Calu3 (cell line): ENCODE measurements at regions not wholly inside any gene's neighbourhood (a gene's known extent, or its start where the extent isn't known, plus 50 kb on each side); places are given as distances from the start of the nearest gene placed in this dataset.

ENCODE experiments used
- BruUV-seq: library from RNA; stranded (reverse); fragments of 400-500 nt; replicated peaks from 2 replicates; lab custom pipeline; 2021; lab: Mats Ljungman, UMichigan
- CTCF ChIA-PET: fragments of 300-600 bp; sonication (Branson Sonifier 250); formaldehyde crosslinking; loops from one replicate; lab custom pipeline; 2022; ENCODE audit warnings: antibody characterized with exemption; lab: Charles Lee
- DNase-seq: peaks from one replicate; pipeline ENCODE4 v3.0.0; 2022
- H3K27ac Mint-ChIP-seq: one replicate; pipeline ENCODE4 v1.8.0; 2022; ENCODE audit warnings: mixed read lengths; ENCODE audit not compliant: unreplicated experiment
- H3K27me3 Mint-ChIP-seq: one replicate; pipeline ENCODE4 v1.8.0; 2022; ENCODE audit warnings: mixed read lengths; ENCODE audit not compliant: unreplicated experiment
- H3K36me3 Mint-ChIP-seq: one replicate; pipeline ENCODE4 v1.8.0; 2022; ENCODE audit warnings: mild to moderate bottlenecking, moderate library complexity, mixed read lengths; ENCODE audit not compliant: insufficient read depth, unreplicated experiment
- H3K4me1 Mint-ChIP-seq: one replicate; pipeline ENCODE4 v1.8.0; 2022; ENCODE audit warnings: mild to moderate bottlenecking, low read depth, mixed read lengths; ENCODE audit not compliant: unreplicated experiment
- H3K4me3 Mint-ChIP-seq: one replicate; pipeline ENCODE4 v1.8.0; 2022; ENCODE audit warnings: mild to moderate bottlenecking, low read depth, moderate library complexity, mixed read lengths; ENCODE audit not compliant: unreplicated experiment
- H3K9me3 Mint-ChIP-seq: one replicate; pipeline ENCODE4 v1.8.0; 2022; ENCODE audit warnings: low read depth, mixed read lengths; ENCODE audit not compliant: unreplicated experiment
- CTCF ChIP-seq: fragments of 200-600 bp; IDR thresholded peaks from one replicate; pipeline ENCODE4 v1.8.0; 2022; ENCODE audit warnings: antibody characterized with exemption; ENCODE audit not compliant: unreplicated experiment
- intact Hi-C: fragments of 100-400 bp; cut with micrococcal nuclease; formaldehyde crosslinking; loops from one replicate; pipeline ENCODE4 v1.10.0; 2022; ENCODE audit not compliant: unreplicated experiment

GRCh38 chr21:20272791-20273362, 725.3 kb upstream of the NCAM2 start:
- BruUV-seq = no TSS peak
- no peak for DNase-seq
- intact Hi-C loops = no loop called here
- peaks cover 9% of the 10 kb centered on the region for H3K9me3 Mint-ChIP-seq
- no peaks in the 10 kb centered on the region for H3K27me3 Mint-ChIP-seq
- CTCF ChIA-PET = no interaction called here
- H3K27ac Mint-ChIP-seq = no peak overlapping the region
- no peak for TF ChIP-seq CTCF
- H3K36me3 Mint-ChIP-seq = no peaks in the 10 kb centered on the region
- H3K4me1 Mint-ChIP-seq = no peaks in the 10 kb centered on the region
- H3K4me3 Mint-ChIP-seq = no peak overlapping the region

GRCh38 chr21:20276377-20276776, 721.8 kb upstream of the NCAM2 start:
- no peak for TF ChIP-seq CTCF
- no peak for DNase-seq
- CTCF ChIA-PET = no interaction called here
- Mint-ChIP-seq H3K9me3 (peaks cover 4% of the 10 kb centered on the region), H3K36me3 (no peaks in the 10 kb centered on the region), H3K4me3 (no peak overlapping the region), H3K27me3 (no peaks in the 10 kb centered on the region), H3K4me1 (no peaks in the 10 kb centered on the region), H3K27ac (no peak overlapping the region)
- intact Hi-C loops = no loop called here
- no TSS peak for BruUV-seq

- CTCF ChIA-PET = no interaction called here
- intact Hi-C loops = no loop called here
- no peaks in the 10 kb centered on the region for H3K27me3 Mint-ChIP-seq
- H3K4me3 Mint-ChIP-seq = no peak overlapping the region
- no peaks in the 10 kb centered on the region for H3K4me1 Mint-ChIP-seq
- H3K36me3 Mint-ChIP-seq = no peaks in the 10 kb centered on the region
- peaks cover 4% of the 10 kb centered on the region for H3K9me3 Mint-ChIP-seq
- no peak for TF ChIP-seq CTCF
- no peak overlapping the region for H3K27ac Mint-ChIP-seq
- BruUV-seq = no TSS peak
- no peak for DNase-seq
These were observed 721.3 kb upstream of the NCAM2 start for GRCh38 chr21:20276954-20277353.

- Mint-ChIP-seq H3K9me3 (peaks cover 5% of the 10 kb centered on the region), H3K36me3 (no peaks in the 10 kb centered on the region), H3K4me3 (no peak overlapping the region), H3K27me3 (no peaks in the 10 kb centered on the region), H3K4me1 (no peaks in the 10 kb centered on the region), H3K27ac (no peak overlapping the region)
- CTCF ChIA-PET = no interaction called here
- no peak for DNase-seq
- BruUV-seq = no TSS peak
- intact Hi-C loops = no loop called here
- TF ChIP-seq CTCF = no peak
These were observed 714.4 kb upstream of the NCAM2 start for GRCh38 chr21:20283836-20284235.
